GM12872 (cell line): ENCODE measurements at regions not wholly inside any gene's neighbourhood (a gene's known extent, or its start where the extent isn't known, plus 50 kb on each side); places are given as distances from the start of the nearest gene placed in this dataset.

ENCODE experiments used
- CTCF ChIP-seq: IDR thresholded peaks from 3 replicates; pipeline ENCODE4 v1.5.1; 2011; ENCODE audit warnings: low read depth, mild to moderate bottlenecking, low read length, moderate library complexity; ENCODE audit not compliant: insufficient read depth

GRCh38 chr15:54803134-54803808, 393.5 kb downstream of the RSL24D1 start:
- TF ChIP-seq CTCF: no peak

- TF ChIP-seq CTCF: no peak
Measured at GRCh38 chr15:54792526-54792925, 404.2 kb downstream of the RSL24D1 start.

GRCh38 chr15:54790693-54791092, 406.0 kb downstream of the RSL24D1 start:
- TF ChIP-seq CTCF: no peak

- TF ChIP-seq CTCF: no peak
Measured at GRCh38 chr15:54789376-54789775, 407.4 kb downstream of the RSL24D1 start.

- no peak for TF ChIP-seq CTCF
Measured at GRCh38 chr15:54779271-54779670, 417.5 kb downstream of the RSL24D1 start.

- no peak for TF ChIP-seq CTCF
Measured at GRCh38 chr15:54776410-54776809, 420.3 kb downstream of the RSL24D1 start.

GRCh38 chr15:54772663-54773062, 424.1 kb downstream of the RSL24D1 start:
- no peak for TF ChIP-seq CTCF
